CD14-positive monocyte (primary cell): ENCODE measurements at regions not wholly inside any gene's neighbourhood (a gene's known extent, or its start where the extent isn't known, plus 50 kb on each side); places are given as distances from the start of the nearest gene placed in this dataset.

Experiments
- DNase-seq, 3 donors: peaks; one replicate each; pipeline ENCODE4 v3.0.0-alpha.2; 2011 to 2022
- H2AFZ ChIP-seq: 2 replicates; pipeline ENCODE4 v1.6.0; 2012; ENCODE audit warnings: mild to moderate bottlenecking, low read depth, low read length, inconsistent platforms; ENCODE audit not compliant: insufficient read depth, poor library complexity, severe bottlenecking
- H3K27ac ChIP-seq, 2 donors: 1 replicate in 1 of 2; 2 replicates in 1 of 2; pipeline ENCODE4 v1.5.1; 2012 to 2013; ENCODE audit warnings: low read length in 2 of 2, control low read depth in 1 of 2, inconsistent platforms in 1 of 2, low read depth in 1 of 2, mild to moderate bottlenecking in 1 of 2
- H3K27me3 ChIP-seq, 2 donors: one replicate each; pipeline versions ENCODE4 v1.6.0 to v1.6.1; 2011 to 2013; ENCODE audit warnings: low read length in 2 of 2; ENCODE audit not compliant: control insufficient read depth in 2 of 2, insufficient read depth in 2 of 2
- H3K36me3 ChIP-seq, 2 donors: replicated peaks in 1 of 2; 1 replicate in 1 of 2; 2 replicates in 1 of 2; pipeline versions ENCODE4 v1.5.1 to v1.6.1; 2012 to 2013; ENCODE audit warnings: low read length in 2 of 2, control low read depth in 1 of 2, inconsistent platforms in 1 of 2, mild to moderate bottlenecking in 1 of 2; ENCODE audit not compliant: insufficient read depth in 2 of 2, control insufficient read depth in 1 of 2
- H3K4me1 ChIP-seq, 2 donors: 1 replicate in 1 of 2; 2 replicates in 1 of 2; pipeline versions ENCODE4 v1.5.1 to v1.6.1; 2012 to 2013; ENCODE audit warnings: low read length in 2 of 2, control low read depth in 1 of 2, inconsistent platforms in 1 of 2, mild to moderate bottlenecking in 1 of 2, moderate library complexity in 1 of 2; ENCODE audit not compliant: insufficient read depth in 2 of 2, control insufficient read depth in 1 of 2
- H3K4me2 ChIP-seq: replicated peaks from 2 replicates; pipeline ENCODE3; 2012; ENCODE audit warnings: low read length, moderate library complexity, mild to moderate bottlenecking; ENCODE audit not compliant: poor library complexity, severe bottlenecking; ENCODE audit errors: extremely low read depth
- H3K4me3 ChIP-seq, 3 experiments: fragments of 200-600 bp in 1 of 3; sonication (generic) in 1 of 3; replicated peaks in 1 of 3; 1 replicate in 2 of 3; 2 replicates in 1 of 3; pipeline ENCODE4 v1.5.1; 2011 to 2013; ENCODE audit warnings: low read length in 3 of 3, mild to moderate bottlenecking in 3 of 3, control low read depth in 2 of 3, low read depth in 2 of 3, inconsistent platforms in 1 of 3, moderate library complexity in 1 of 3
- H3K79me2 ChIP-seq: 2 replicates; pipeline ENCODE4 v1.6.0; 2012; ENCODE audit warnings: mild to moderate bottlenecking, control low read depth, inconsistent platforms, low read length, moderate library complexity; ENCODE audit not compliant: insufficient read depth
- H3K9ac ChIP-seq: 2 replicates; pipeline ENCODE4 v1.6.0; 2017; ENCODE audit warnings: low read length, mild to moderate bottlenecking; ENCODE audit not compliant: insufficient read depth, poor library complexity, severe bottlenecking
- H3K9me3 ChIP-seq, 2 donors: replicated peaks in 1 of 2; 1 replicate in 1 of 2; 2 replicates in 1 of 2; pipeline versions ENCODE4 v1.5.1 to v1.6.1; 2012 to 2013; ENCODE audit warnings: low read length in 2 of 2, control low read depth in 1 of 2; ENCODE audit not compliant: control insufficient read depth in 1 of 2, insufficient read depth in 1 of 2
- H4K20me1 ChIP-seq: 2 replicates; pipeline ENCODE4 v1.6.0; 2012; ENCODE audit warnings: mild to moderate bottlenecking, low read length, control low read depth, moderate library complexity; ENCODE audit not compliant: insufficient read depth
- H3K27ac Mint-ChIP-seq, 7 donors: one replicate each; pipeline ENCODE4 v1.8.0; 2020; ENCODE audit warnings: mild to moderate bottlenecking in 7 of 7, mixed read lengths in 7 of 7, moderate library complexity in 6 of 7, inconsistent platforms in 2 of 7
- H3K27me3 Mint-ChIP-seq, 3 donors: one replicate each; pipeline ENCODE4 v1.8.0; 2021 to 2022; ENCODE audit warnings: low read depth in 3 of 3, mild to moderate bottlenecking in 3 of 3, mixed read lengths in 3 of 3, moderate library complexity in 3 of 3, inconsistent platforms in 1 of 3
- H3K36me3 Mint-ChIP-seq, 2 donors: one replicate each; pipeline ENCODE4 v1.8.0; 2020; ENCODE audit warnings: mixed read lengths in 2 of 2, inconsistent platforms in 1 of 2, mild to moderate bottlenecking in 1 of 2
- H3K4me1 Mint-ChIP-seq: one replicate; pipeline ENCODE4 v1.8.0; 2020; ENCODE audit warnings: mild to moderate bottlenecking, mixed read lengths
- H3K4me3 Mint-ChIP-seq, 2 donors: one replicate each; pipeline ENCODE4 v1.8.0; 2020; ENCODE audit warnings: mild to moderate bottlenecking in 2 of 2, mixed read lengths in 2 of 2, moderate library complexity in 1 of 2
- H3K9me3 Mint-ChIP-seq, 7 donors: one replicate each; pipeline ENCODE4 v1.8.0; 2020 to 2022; ENCODE audit warnings: mixed read lengths in 7 of 7, mild to moderate bottlenecking in 6 of 7, moderate library complexity in 6 of 7, inconsistent platforms in 2 of 7
- CTCF ChIP-seq: fragments of 200-600 bp; IDR thresholded peaks from one replicate; pipeline ENCODE4 v1.8.0; 2022; ENCODE audit warnings: antibody characterized with exemption, mild to moderate bottlenecking
- WGBS: methylation state at CpG from one replicate; pipeline ENCODE4 v1.1.5; 2013; ENCODE audit warnings: missing lambda C conversion rate; ENCODE audit not compliant: insufficient coverage; 5-methylcytosine and 5-hydroxymethylcytosine counted together
- intact Hi-C, 2 donors: fragments of 100-400 bp; cut with micrococcal nuclease; formaldehyde crosslinking; loops; one replicate each; pipeline versions ENCODE4 v1.15.0 to v1.15.1; 2023

- DNase-seq = no peak
- H3K27me3 Mint-ChIP-seq = no peaks in the 10 kb centered on the region
- no peaks in the 10 kb centered on the region for H3K36me3 ChIP-seq
- no peaks in the 10 kb centered on the region for H3K4me1 ChIP-seq
- no peak overlapping the region for H3K4me2 ChIP-seq
- no peak overlapping the region for H3K9ac ChIP-seq
- H3K4me3 ChIP-seq = no peak overlapping the region
- no peak overlapping the region for H2AFZ ChIP-seq
- H3K79me2 ChIP-seq = no peaks in the 10 kb centered on the region
- peaks cover 12% of the 10 kb centered on the region for H3K4me1 Mint-ChIP-seq
- H3K27me3 ChIP-seq = no peaks in the 10 kb centered on the region
- TF ChIP-seq CTCF = no peak
- no peak overlapping the region for H3K27ac ChIP-seq
- WGBS = no CpG with 5 or more reads among the region's 1 CpG
- peaks cover 3 to 16% (median 7%) of the 10 kb centered on the region in 7 donors for H3K9me3 Mint-ChIP-seq
- peaks cover 0 to 4% of the 10 kb centered on the region in 2 donors for H3K9me3 ChIP-seq
- no peak overlapping the region for H3K4me3 Mint-ChIP-seq
- H4K20me1 ChIP-seq = no peaks in the 10 kb centered on the region
- no peaks in the 10 kb centered on the region for H3K36me3 Mint-ChIP-seq
- H3K27ac Mint-ChIP-seq = no peak overlapping the region
- intact Hi-C loops = no loop called here
Measured at GRCh38 chr20:17798601-17799000, 98.8 kb downstream of the BANF2 start.

- no peak overlapping the region for H3K9ac ChIP-seq
- Mint-ChIP-seq H3K9me3 (peaks cover 3 to 16% (median 7%) of the 10 kb centered on the region in 7 donors), H3K27me3 (no peaks in the 10 kb centered on the region)
Measured at GRCh38 chr20:17797579-17797978, 97.8 kb downstream of the BANF2 start.

More at GRCh38 chr20:17797579-17797978, 97.8 kb downstream of the BANF2 start:
- H3K9me3 ChIP-seq = peaks cover 0 to 4% of the 10 kb centered on the region in 2 donors
- WGBS = no CpG with 5 or more reads among the region's 4 CpGs
- no peak overlapping the region for H3K4me3 Mint-ChIP-seq
- H3K4me1 Mint-ChIP-seq = peaks cover 12% of the 10 kb centered on the region
- no peak overlapping the region for H3K27ac Mint-ChIP-seq
- no peak overlapping the region for H3K4me3 ChIP-seq
- H3K36me3 ChIP-seq = no peaks in the 10 kb centered on the region
- intact Hi-C loops = no loop called here
- DNase-seq = no peak
- TF ChIP-seq CTCF = no peak
- no peaks in the 10 kb centered on the region for H3K79me2 ChIP-seq
- no peak overlapping the region for H2AFZ ChIP-seq
- no peak overlapping the region for H3K4me2 ChIP-seq
- no peak overlapping the region for H3K27ac ChIP-seq
- H3K27me3 ChIP-seq = no peaks in the 10 kb centered on the region
- H3K4me1 ChIP-seq = no peaks in the 10 kb centered on the region
- no peaks in the 10 kb centered on the region for H3K36me3 Mint-ChIP-seq
- no peaks in the 10 kb centered on the region for H4K20me1 ChIP-seq
